ENCODE measurements at regions not wholly inside any gene's neighbourhood (a gene's known extent, or its start where the extent isn't known, plus 50 kb on each side); places are given as distances from the start of the nearest gene placed in this dataset.

- Mint-ChIP-seq H3K9me3 (peaks cover 45% of the 10 kb centered on the region), H3K4me3 (no peak overlapping the region)
Observed at GRCh38 chr4:96471956-96472867, 632.3 kb downstream of the PDHA2 start.

DNA sequence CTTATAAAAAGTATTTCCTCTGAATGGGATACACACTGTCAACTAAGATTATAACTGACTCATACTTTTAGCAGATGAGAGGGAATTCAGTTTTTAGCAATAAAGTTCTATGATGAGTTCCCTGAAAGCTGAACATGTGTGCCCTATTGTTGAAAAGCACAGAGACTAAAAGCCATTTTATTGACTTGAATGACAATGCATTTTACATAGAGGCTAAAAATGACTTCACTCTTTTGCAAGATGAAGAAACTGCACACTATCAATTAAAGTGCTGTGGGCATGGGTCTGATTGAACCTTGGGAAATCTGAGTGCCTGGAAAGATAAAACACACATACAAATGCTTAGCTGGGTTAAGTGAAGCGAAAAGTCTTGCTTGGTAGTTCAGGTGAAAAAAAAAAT, 633.4 kb downstream of the PDHA2 start:
- H3K9me3 Mint-ChIP-seq, result peaks cover 48% of the 10 kb centered on the region
- TF ChIP-seq CTCF (conservative IDR thresholded peaks at IDR 0.05), result no peak
- peak overlapping the region; percentile 16 for H3K27ac Mint-ChIP-seq
- H3K4me1 Mint-ChIP-seq, result no peaks in the 10 kb centered on the region
- H3K36me3 ChIP-seq (ENCODE audit: control insufficient read depth, insufficient read depth, low read length), result no peaks in the 10 kb centered on the region
- H3K27ac ChIP-seq (ENCODE audit: low read depth, low read length), result no peak overlapping the region
- peaks cover 2% of the 10 kb centered on the region for H3K36me3 Mint-ChIP-seq (ENCODE audit: low read depth)
- no peaks in the 10 kb centered on the region for H3K27me3 ChIP-seq (ENCODE audit: control insufficient read depth, insufficient read depth, low read length, poor library complexity, severe bottlenecking)
- no peaks in the 10 kb centered on the region for H3K4me1 ChIP-seq (ENCODE audit: control insufficient read depth, insufficient read depth, low read length)
- H3K4me3 ChIP-seq (ENCODE audit: low read length), result no peak overlapping the region
- no peak overlapping the region for H3K9ac ChIP-seq (ENCODE audit: extremely low read depth, low read length, poor library complexity, severe bottlenecking)
- DNase-seq, result no peak
- no peak overlapping the region for H3K4me3 Mint-ChIP-seq
- H3K9me3 ChIP-seq (ENCODE audit: control insufficient read depth, low read length), result peaks cover 37% of the 10 kb centered on the region
- no CpG with 5 or more reads among the region's 1 CpG for WGBS, 2 experiments (ENCODE audit: insufficient coverage in 1 of 2, insufficient read length in 1 of 2)
- no peaks in the 10 kb centered on the region for H3K27me3 Mint-ChIP-seq (ENCODE audit: insufficient read depth)

More at GRCh38 chr4:96471956-96472867, 632.3 kb downstream of the PDHA2 start:
- no peak overlapping the region for H3K9ac ChIP-seq (ENCODE audit: extremely low read depth, low read length, poor library complexity, severe bottlenecking)
- H3K36me3 Mint-ChIP-seq (ENCODE audit: low read depth), result peaks cover 2% of the 10 kb centered on the region
- TF ChIP-seq CTCF (conservative IDR thresholded peaks at IDR 0.05), result no peak
- H3K27ac ChIP-seq (ENCODE audit: low read depth, low read length), result no peak overlapping the region
- H3K27me3 ChIP-seq (ENCODE audit: control insufficient read depth, insufficient read depth, low read length, poor library complexity, severe bottlenecking), result no peaks in the 10 kb centered on the region
- no peaks in the 10 kb centered on the region for H3K4me1 Mint-ChIP-seq
- no peak overlapping the region for H3K4me3 ChIP-seq (ENCODE audit: low read length)
- no peaks in the 10 kb centered on the region for H3K36me3 ChIP-seq (ENCODE audit: control insufficient read depth, insufficient read depth, low read length)
- peaks cover 27% of the 10 kb centered on the region for H3K9me3 ChIP-seq (ENCODE audit: control insufficient read depth, low read length)
- no peak overlapping the region for H3K27ac Mint-ChIP-seq
- no peak for DNase-seq
- no peaks in the 10 kb centered on the region for H3K4me1 ChIP-seq (ENCODE audit: control insufficient read depth, insufficient read depth, low read length)
- H3K27me3 Mint-ChIP-seq (ENCODE audit: insufficient read depth), result no peaks in the 10 kb centered on the region

GRCh38 chr4:96483308-96484030, 643.6 kb downstream of the PDHA2 start:
- H3K9me3 ChIP-seq (ENCODE audit: control insufficient read depth, low read length), result peaks cover 31% of the 10 kb centered on the region
- Mint-ChIP-seq H3K9me3 (peaks cover 30% of the 10 kb centered on the region), H3K36me3 (ENCODE audit: low read depth) (peaks cover 9% of the 10 kb centered on the region), H3K4me1 (peaks cover 19% of the 10 kb centered on the region), H3K27ac (peak overlapping the region; percentile 83), H3K27me3 (ENCODE audit: insufficient read depth) (no peaks in the 10 kb centered on the region), H3K4me3 (no peak overlapping the region)
- H3K4me3 ChIP-seq (ENCODE audit: low read length), result no peak overlapping the region
- H3K4me1 ChIP-seq (ENCODE audit: control insufficient read depth, insufficient read depth, low read length), result peaks cover 6% of the 10 kb centered on the region
- H3K36me3 ChIP-seq (ENCODE audit: control insufficient read depth, insufficient read depth, low read length), result no peaks in the 10 kb centered on the region
- WGBS, 2 experiments (ENCODE audit: insufficient coverage in 1 of 2, insufficient read length in 1 of 2), result 81 to 91% methylated on average over 4 of the region's 4 CpGs
- no peak overlapping the region for H3K27ac ChIP-seq (ENCODE audit: low read depth, low read length)
- H3K27me3 ChIP-seq (ENCODE audit: control insufficient read depth, insufficient read depth, low read length, poor library complexity, severe bottlenecking), result no peaks in the 10 kb centered on the region
- H3K9ac ChIP-seq (ENCODE audit: extremely low read depth, low read length, poor library complexity, severe bottlenecking), result no peak overlapping the region
- peak; percentile 81 for TF ChIP-seq CTCF (conservative IDR thresholded peaks at IDR 0.05)
- peak; percentile 78 for DNase-seq
